HFFc6 (cell line): ENCODE measurements at regions not wholly inside any gene's neighbourhood (a gene's known extent, or its start where the extent isn't known, plus 50 kb on each side); places are given as distances from the start of the nearest gene placed in this dataset.

Source experiments
- DNase-seq: peaks from one replicate; pipeline ENCODE4 v3.0.0-alpha.2; 2018
- H3K27ac Mint-ChIP-seq: 2 replicates; pipeline ENCODE4 v1.8.0; 2020; ENCODE audit warnings: mild to moderate bottlenecking, mixed read lengths
- H3K27me3 Mint-ChIP-seq: 2 replicates; pipeline ENCODE4 v1.8.0; 2021; ENCODE audit warnings: mild to moderate bottlenecking, moderate library complexity, mixed read lengths; ENCODE audit not compliant: insufficient read depth
- H3K36me3 Mint-ChIP-seq: 2 replicates; pipeline ENCODE4 v1.8.0; 2021; ENCODE audit warnings: low read depth, mixed read lengths
- H3K4me1 Mint-ChIP-seq: 2 replicates; pipeline ENCODE4 v1.8.0; 2020; ENCODE audit warnings: low read depth, mixed read lengths
- H3K4me3 Mint-ChIP-seq: 2 replicates; pipeline ENCODE4 v1.8.0; 2020; ENCODE audit warnings: mild to moderate bottlenecking, moderate library complexity, mixed read lengths
- H3K9me3 Mint-ChIP-seq: 2 replicates; pipeline ENCODE4 v1.8.0; 2020; ENCODE audit warnings: mild to moderate bottlenecking, mixed read lengths
- CTCF ChIP-seq: fragments of 200-600 bp; sonication (generic); IDR thresholded peaks from 2 replicates; pipeline ENCODE4 v1.5.0; 2021; ENCODE audit warnings: antibody characterized with exemption, mild to moderate bottlenecking

GRCh38 chr7:114102996-114103395 lies 184.2 kb upstream of the PPP1R3A start:
- no peak overlapping the region for H3K27ac Mint-ChIP-seq
- no peak for DNase-seq
- H3K4me1 Mint-ChIP-seq: no peaks in the 10 kb centered on the region
- no peaks in the 10 kb centered on the region for H3K27me3 Mint-ChIP-seq
- no peak overlapping the region for H3K4me3 Mint-ChIP-seq
- H3K9me3 Mint-ChIP-seq: no peaks in the 10 kb centered on the region; the same call in 1 of the 2 replicates
- H3K36me3 Mint-ChIP-seq: no peaks in the 10 kb centered on the region
- no peak for TF ChIP-seq CTCF

DNA sequence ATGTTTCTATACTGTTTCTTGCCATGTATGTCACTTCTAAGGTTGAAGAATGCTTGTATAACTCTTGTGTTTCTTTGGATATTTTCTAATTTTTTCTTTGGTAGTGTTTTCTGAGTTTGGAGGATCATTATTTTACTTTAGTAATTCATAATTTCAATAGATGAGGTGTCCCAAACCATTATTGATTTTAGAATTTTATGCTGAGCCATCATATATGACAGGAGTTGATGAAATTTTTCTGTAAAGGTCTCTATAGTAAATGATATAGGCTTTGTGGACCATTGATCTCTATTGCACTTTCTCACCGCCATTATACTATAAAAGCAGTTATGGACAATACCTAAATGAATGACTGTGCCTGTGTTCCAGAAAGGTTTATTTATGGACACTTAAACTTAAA lies 183.3 kb upstream of the PPP1R3A start:
- no peaks in the 10 kb centered on the region; the same call in 1 of the 2 replicates for H3K27me3 Mint-ChIP-seq
- H3K36me3 Mint-ChIP-seq: no peaks in the 10 kb centered on the region
- no peaks in the 10 kb centered on the region; the same call in 1 of the 2 replicates for H3K9me3 Mint-ChIP-seq
- H3K4me1 Mint-ChIP-seq: no peaks in the 10 kb centered on the region
- no peak for TF ChIP-seq CTCF
- no peak overlapping the region for H3K27ac Mint-ChIP-seq
- DNase-seq: no peak
- H3K4me3 Mint-ChIP-seq: no peak overlapping the region

GRCh38 chr7:114100810-114101209 lies 182.0 kb upstream of the PPP1R3A start:
- no peaks in the 10 kb centered on the region; the same call in 1 of the 2 replicates for H3K9me3 Mint-ChIP-seq
- no peak overlapping the region for H3K4me3 Mint-ChIP-seq
- H3K27ac Mint-ChIP-seq: no peak overlapping the region
- H3K27me3 Mint-ChIP-seq: no peaks in the 10 kb centered on the region; the same call in 1 of the 2 replicates
- no peak for DNase-seq
- H3K4me1 Mint-ChIP-seq: no peaks in the 10 kb centered on the region
- no peak for TF ChIP-seq CTCF
- no peaks in the 10 kb centered on the region for H3K36me3 Mint-ChIP-seq

DNA sequence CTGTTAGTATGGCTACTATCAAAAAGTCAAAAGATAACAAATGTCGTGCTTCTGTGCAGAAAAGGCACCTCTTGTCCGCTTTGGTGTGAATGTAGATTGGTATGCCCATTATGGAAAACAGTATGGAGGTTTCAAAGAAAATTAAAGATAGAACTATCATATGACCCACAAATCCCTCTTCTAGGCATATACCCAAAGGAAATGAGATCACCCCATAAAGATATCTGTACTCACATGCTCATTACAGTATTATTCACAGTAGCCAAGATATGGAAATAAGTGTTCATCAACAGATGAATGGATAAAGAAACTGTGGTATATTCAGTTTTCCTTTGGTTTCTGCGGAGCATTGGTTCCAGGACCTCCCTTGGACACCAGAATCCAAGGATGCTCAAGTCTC lies 180.5 kb upstream of the PPP1R3A start:
- Mint-ChIP-seq H3K27ac (no peak overlapping the region), H3K4me1 (no peaks in the 10 kb centered on the region), H3K36me3 (no peaks in the 10 kb centered on the region), H3K4me3 (no peak overlapping the region), H3K9me3 (no peaks in the 10 kb centered on the region; the same call in 1 of the 2 replicates), H3K27me3 (no peaks in the 10 kb centered on the region; the same call in 1 of the 2 replicates)
- no peak for DNase-seq
- TF ChIP-seq CTCF: no peak

- Mint-ChIP-seq H3K27ac (no peak overlapping the region), H3K27me3 (no peaks in the 10 kb centered on the region; the same call in 1 of the 2 replicates), H3K4me3 (no peak overlapping the region), H3K36me3 (no peaks in the 10 kb centered on the region), H3K9me3 (no peaks in the 10 kb centered on the region; the same call in 1 of the 2 replicates), H3K4me1 (no peaks in the 10 kb centered on the region)
- TF ChIP-seq CTCF: no peak
- DNase-seq: no peak
Observed at GRCh38 chr7:114095885-114096284, 177.1 kb upstream of the PPP1R3A start.

- no peak for DNase-seq
- TF ChIP-seq CTCF: no peak
- no peak overlapping the region for H3K4me3 Mint-ChIP-seq
- H3K9me3 Mint-ChIP-seq: no peaks in the 10 kb centered on the region; the same call in 1 of the 2 replicates
- no peak overlapping the region for H3K27ac Mint-ChIP-seq
- H3K36me3 Mint-ChIP-seq: no peaks in the 10 kb centered on the region
- H3K4me1 Mint-ChIP-seq: peaks cover 21% of the 10 kb centered on the region
- peaks cover 32% of the 10 kb centered on the region for H3K27me3 Mint-ChIP-seq
Observed at GRCh38 chr7:114088470-114088940, 169.7 kb upstream of the PPP1R3A start.
